HepG2 (cell line): ENCODE measurements at regions not wholly inside any gene's neighbourhood (a gene's known extent, or its start where the extent isn't known, plus 50 kb on each side); places are given as distances from the start of the nearest gene placed in this dataset.

Experiments used
- ATAC-seq: fragments of 200-7000 bp; cut with Tn5 transposase; 3 replicates; pipeline ENCODE4 v1.9.1; 2020; ENCODE audit warnings: mild to moderate bottlenecking, moderate library complexity
- BruUV-seq: library from RNA; stranded (reverse); fragments of 400-500 nt; replicated peaks from 2 replicates; lab custom pipeline; 2021; lab: Mats Ljungman, UMichigan
- CTCF ChIA-PET: fragments of 300-600 bp; formaldehyde crosslinking; extraction: SDS; loops from one replicate; lab custom pipeline; 2021; ENCODE audit warnings: low total read pairs, inconsistent platforms, low intra/inter-chr PET ratio; lab: Yijun Ruan, JAX
- POLR2A ChIA-PET: fragments of 350-600 bp; sonication (Branson Sonifier 250); formaldehyde crosslinking; loops from one replicate; lab custom pipeline; 2020; ENCODE audit warnings: antibody characterized with exemption, inconsistent platforms; lab: Yijun Ruan, JAX
- DNase-seq: peaks from one replicate; pipeline ENCODE4 v3.0.0-alpha.2; 2015; ENCODE audit warnings: low spot score
- FAIRE-seq: peaks from 3 replicates; lab custom pipeline; 2011; peaks lifted over from hg19 to GRCh38; lab: Jason Lieb, UNC
- H2AFZ ChIP-seq: one replicate; pipeline ENCODE4 v1.6.1; 2011; ENCODE audit warnings: low read length, inconsistent platforms
- H3K27ac ChIP-seq: fragments of 300-600 bp; 3 replicates; pipeline ENCODE4 v1.8.0; 2011; ENCODE audit warnings: mixed run types, mild to moderate bottlenecking, mixed read lengths, low read length, inconsistent platforms; ENCODE audit not compliant: insufficient read depth; ENCODE audit errors: extremely low read length
- H3K27me3 ChIP-seq, 2 experiments: fragments of 200-600 bp in 1 of 2; 2 replicates in 1 of 2; 3 replicates in 1 of 2; pipeline versions ENCODE4 v1.6.0 to v1.8.0; 2011; ENCODE audit warnings: low read length in 2 of 2, mild to moderate bottlenecking in 2 of 2, moderate library complexity in 2 of 2, inconsistent platforms in 1 of 2; ENCODE audit not compliant: insufficient read depth in 2 of 2, control insufficient read depth in 1 of 2
- H3K36me3 ChIP-seq, 2 experiments: fragments of 200-600 bp in 1 of 2; replicated peaks in 1 of 2; 2 replicates in 1 of 2; 3 replicates in 1 of 2; pipeline versions ENCODE4 v1.5.1 to v1.8.0; 2011; ENCODE audit warnings: low read length in 2 of 2, inconsistent platforms in 1 of 2; ENCODE audit not compliant: insufficient read depth in 2 of 2, control insufficient read depth in 1 of 2
- H3K4me1 ChIP-seq: 2 replicates; pipeline ENCODE4 v1.5.1; 2012; ENCODE audit warnings: low read length, inconsistent platforms; ENCODE audit not compliant: insufficient read depth
- H3K4me2 ChIP-seq: 2 replicates; pipeline ENCODE4 v1.6.0; 2011; ENCODE audit warnings: low read depth, low read length, inconsistent platforms
- H3K4me3 ChIP-seq, 3 experiments: fragments of 200-600 bp in 1 of 3; sonication (generic), shearing (Covaris generic) in 1 of 3; replicated peaks in 1 of 3; 2 replicates each; pipeline ENCODE4 v1.5.1; 2011 to 2016; ENCODE audit warnings: low read length in 3 of 3, inconsistent platforms in 2 of 3, low read depth in 2 of 3, mild to moderate bottlenecking in 2 of 3, control low read depth in 1 of 3, mixed read lengths in 1 of 3; ENCODE audit not compliant: insufficient read depth in 1 of 3
- H3K79me2 ChIP-seq: one replicate; pipeline ENCODE4 v1.6.1; 2011; ENCODE audit warnings: low read length, inconsistent platforms; ENCODE audit not compliant: insufficient read depth
- H3K9ac ChIP-seq: 2 replicates; pipeline ENCODE4 v1.6.0; 2011; ENCODE audit warnings: mild to moderate bottlenecking, low read depth, low read length, inconsistent platforms; ENCODE audit not compliant: insufficient read depth
- H3K9me3 ChIP-seq: 2 replicates; pipeline ENCODE4 v1.5.1; 2012; ENCODE audit warnings: mild to moderate bottlenecking, low read length
- H4K20me1 ChIP-seq: 2 replicates; pipeline ENCODE4 v1.6.0; 2011; ENCODE audit warnings: inconsistent platforms, mild to moderate bottlenecking, low read length, moderate library complexity; ENCODE audit not compliant: insufficient read depth
- HNRNPLL ChIP-seq: fragments of 200-400 bp; formaldehyde crosslinking; IDR thresholded peaks from 2 replicates; pipeline ENCODE4 v1.6.1; 2017; ENCODE audit warnings: mild to moderate bottlenecking, low read depth, low read length; ENCODE audit not compliant: poor library complexity, severe bottlenecking
- JARID2 ChIP-seq: sonication (generic); formaldehyde crosslinking; IDR thresholded peaks from 2 replicates; pipeline ENCODE4 v1.8.1; 2023; ENCODE audit warnings: missing genetic modification reagents, inconsistent platforms; ENCODE audit not compliant: insufficient replicate concordance
- NCOA5 ChIP-seq: sonication (generic); formaldehyde crosslinking; IDR thresholded peaks from 2 replicates; pipeline ENCODE4 v1.4.0; 2020; ENCODE audit warnings: missing genetic modification reagents
- NFYC ChIP-seq: IDR thresholded peaks from 2 replicates; pipeline ENCODE4 v1.6.1; 2016; ENCODE audit warnings: missing genetic modification reagents, missing compliant biosample characterization
- PHF21A ChIP-seq: sonication (generic); formaldehyde crosslinking; IDR thresholded peaks from 2 replicates; pipeline ENCODE4 v1.5.0; 2020; ENCODE audit warnings: mild to moderate bottlenecking, missing genetic modification reagents
- RARA ChIP-seq: IDR thresholded peaks from 2 replicates; pipeline ENCODE4 v1.6.1; 2016; ENCODE audit warnings: missing genetic modification reagents, missing compliant biosample characterization
- ZNF251 ChIP-seq: sonication (generic); formaldehyde crosslinking; IDR thresholded peaks from 2 replicates; pipeline ENCODE4 v1.9.0; 2021; ENCODE audit warnings: mild to moderate bottlenecking, missing genetic modification reagents
- ZNF569 ChIP-seq: sonication (generic); formaldehyde crosslinking; IDR thresholded peaks from 2 replicates; pipeline ENCODE4 v1.5.0; 2020; ENCODE audit warnings: mild to moderate bottlenecking, missing genetic modification reagents, moderate library complexity, borderline replicate concordance
- ZNF75D ChIP-seq: sonication (generic); formaldehyde crosslinking; IDR thresholded peaks from 2 replicates; pipeline ENCODE4 v1.8.1; 2023; ENCODE audit warnings: missing genetic modification reagents, mild to moderate bottlenecking, borderline replicate concordance
- ZNF766 ChIP-seq: sonication (generic); formaldehyde crosslinking; IDR thresholded peaks from 2 replicates; pipeline ENCODE4 v1.5.0; 2020; ENCODE audit warnings: missing genetic modification reagents, borderline replicate concordance
- ZSCAN12 ChIP-seq: sonication (generic); formaldehyde crosslinking; IDR thresholded peaks from 2 replicates; pipeline ENCODE4 v1.9.0; 2021; ENCODE audit warnings: mild to moderate bottlenecking, missing genetic modification reagents
- WGBS: methylation state at CpG from one replicate; pipeline ENCODE4 v1.1.6; 2017; ENCODE audit warnings: low lambda C conversion rate; 5-methylcytosine and 5-hydroxymethylcytosine counted together
- in situ Hi-C: cut with HindIII; loops from 2 replicates; pipeline ENCODE4 v1.10.0; 2017; ENCODE audit warnings: low pct_unique_long_range_greater_than_20kb; ENCODE audit not compliant: extremely low pct_ligation_motif_present
- intact Hi-C: fragments of 100-400 bp; cut with micrococcal nuclease; formaldehyde crosslinking; loops from one replicate; pipeline ENCODE4 v1.10.0; 2022; ENCODE audit not compliant: unreplicated experiment
- TF ChIP-seq, protein P1 (sequence below): sonication (generic); formaldehyde crosslinking; IDR thresholded peaks from 2 replicates; pipeline ENCODE4 v1.9.0; 2022; ENCODE audit warnings: missing genetic modification reagents, mild to moderate bottlenecking, borderline replicate concordance
- TF ChIP-seq, protein P2 (sequence below): sonication (generic); formaldehyde crosslinking; IDR thresholded peaks from 2 replicates; pipeline ENCODE4 v1.8.1; 2023; ENCODE audit warnings: mild to moderate bottlenecking, missing genetic modification reagents
- TF ChIP-seq, protein P3 (sequence below): sonication (generic); formaldehyde crosslinking; IDR thresholded peaks from 2 replicates; pipeline ENCODE4 v1.8.0; 2022; ENCODE audit warnings: mild to moderate bottlenecking, missing genetic modification reagents

DNA sequence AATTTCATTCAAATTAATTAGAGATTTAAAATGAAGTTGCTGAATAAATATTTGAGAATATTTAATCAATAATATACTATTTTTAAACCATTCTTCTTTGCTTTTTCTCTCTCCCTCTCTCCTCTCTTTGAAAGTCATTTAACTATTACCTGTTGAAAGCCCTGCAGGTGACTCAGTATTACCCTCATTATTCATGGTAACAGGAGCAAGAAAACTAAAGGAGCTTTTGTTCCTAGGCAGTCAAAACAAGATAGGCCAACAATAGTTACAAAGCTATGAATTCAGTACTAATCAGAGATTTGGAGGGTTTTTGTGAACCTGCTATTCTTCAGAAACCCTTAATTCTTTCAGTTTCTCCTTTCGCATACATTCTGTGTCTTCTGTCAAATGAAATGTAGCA is 721.3 kb upstream of the NCAM2 start:
- H3K9me3 ChIP-seq, result peaks cover 84% of the 10 kb centered on the region
- no peak overlapping the region for H3K4me2 ChIP-seq
- 97% methylated on average over 1 of the region's 1 CpG for WGBS
- no peaks in the 10 kb centered on the region for H4K20me1 ChIP-seq
- no peak overlapping the region for H3K9ac ChIP-seq
- DNase-seq, result no peak
- in situ Hi-C loops, result no loop called here
- no peak overlapping the region for H2AFZ ChIP-seq
- BruUV-seq, result no TSS peak
- H3K79me2 ChIP-seq, result no peaks in the 10 kb centered on the region
- H3K36me3 ChIP-seq, result no peaks in the 10 kb centered on the region
- no peaks in the 10 kb centered on the region for H3K27me3 ChIP-seq
- H3K27ac ChIP-seq, result no peak overlapping the region
- FAIRE-seq, result no peak
- TF ChIP-seq RARA (CRISPR knock-in tag), result no peak
- TF ChIP-seq, protein P1, sequence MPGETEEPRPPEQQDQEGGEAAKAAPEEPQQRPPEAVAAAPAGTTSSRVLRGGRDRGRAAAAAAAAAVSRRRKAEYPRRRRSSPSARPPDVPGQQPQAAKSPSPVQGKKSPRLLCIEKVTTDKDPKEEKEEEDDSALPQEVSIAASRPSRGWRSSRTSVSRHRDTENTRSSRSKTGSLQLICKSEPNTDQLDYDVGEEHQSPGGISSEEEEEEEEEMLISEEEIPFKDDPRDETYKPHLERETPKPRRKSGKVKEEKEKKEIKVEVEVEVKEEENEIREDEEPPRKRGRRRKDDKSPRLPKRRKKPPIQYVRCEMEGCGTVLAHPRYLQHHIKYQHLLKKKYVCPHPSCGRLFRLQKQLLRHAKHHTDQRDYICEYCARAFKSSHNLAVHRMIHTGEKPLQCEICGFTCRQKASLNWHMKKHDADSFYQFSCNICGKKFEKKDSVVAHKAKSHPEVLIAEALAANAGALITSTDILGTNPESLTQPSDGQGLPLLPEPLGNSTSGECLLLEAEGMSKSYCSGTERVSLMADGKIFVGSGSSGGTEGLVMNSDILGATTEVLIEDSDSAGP (CRISPR knock-in tag), result no peak
- no peak for TF ChIP-seq JARID2 (CRISPR knock-in tag)
- no peak for TF ChIP-seq NFYC (CRISPR knock-in tag)
- TF ChIP-seq PHF21A, result no peak
- TF ChIP-seq ZSCAN12, result no peak
- no peak for TF ChIP-seq HNRNPLL
- TF ChIP-seq, protein P2, sequence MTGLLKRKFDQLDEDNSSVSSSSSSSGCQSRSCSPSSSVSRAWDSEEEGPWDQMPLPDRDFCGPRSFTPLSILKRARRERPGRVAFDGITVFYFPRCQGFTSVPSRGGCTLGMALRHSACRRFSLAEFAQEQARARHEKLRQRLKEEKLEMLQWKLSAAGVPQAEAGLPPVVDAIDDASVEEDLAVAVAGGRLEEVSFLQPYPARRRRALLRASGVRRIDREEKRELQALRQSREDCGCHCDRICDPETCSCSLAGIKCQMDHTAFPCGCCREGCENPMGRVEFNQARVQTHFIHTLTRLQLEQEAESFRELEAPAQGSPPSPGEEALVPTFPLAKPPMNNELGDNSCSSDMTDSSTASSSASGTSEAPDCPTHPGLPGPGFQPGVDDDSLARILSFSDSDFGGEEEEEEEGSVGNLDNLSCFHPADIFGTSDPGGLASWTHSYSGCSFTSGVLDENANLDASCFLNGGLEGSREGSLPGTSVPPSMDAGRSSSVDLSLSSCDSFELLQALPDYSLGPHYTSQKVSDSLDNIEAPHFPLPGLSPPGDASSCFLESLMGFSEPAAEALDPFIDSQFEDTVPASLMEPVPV (CRISPR knock-in tag), result no peak
- TF ChIP-seq ZNF569 (CRISPR knock-in tag), result no peak
- no peak for TF ChIP-seq ZNF251 (CRISPR knock-in tag)
- TF ChIP-seq ZNF75D (CRISPR knock-in tag), result no peak
- TF ChIP-seq, protein P3, sequence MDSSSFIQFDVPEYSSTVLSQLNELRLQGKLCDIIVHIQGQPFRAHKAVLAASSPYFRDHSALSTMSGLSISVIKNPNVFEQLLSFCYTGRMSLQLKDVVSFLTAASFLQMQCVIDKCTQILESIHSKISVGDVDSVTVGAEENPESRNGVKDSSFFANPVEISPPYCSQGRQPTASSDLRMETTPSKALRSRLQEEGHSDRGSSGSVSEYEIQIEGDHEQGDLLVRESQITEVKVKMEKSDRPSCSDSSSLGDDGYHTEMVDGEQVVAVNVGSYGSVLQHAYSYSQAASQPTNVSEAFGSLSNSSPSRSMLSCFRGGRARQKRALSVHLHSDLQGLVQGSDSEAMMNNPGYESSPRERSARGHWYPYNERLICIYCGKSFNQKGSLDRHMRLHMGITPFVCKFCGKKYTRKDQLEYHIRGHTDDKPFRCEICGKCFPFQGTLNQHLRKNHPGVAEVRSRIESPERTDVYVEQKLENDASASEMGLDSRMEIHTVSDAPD (CRISPR knock-in tag), result no peak
- TF ChIP-seq ZNF766 (CRISPR knock-in tag), result no peak
- no peak for TF ChIP-seq NCOA5 (CRISPR knock-in tag)
- TF ChIP-seq, all 625 proteins: peak for 0
- ATAC-seq, result no peak
- POLR2A ChIA-PET, result no interaction called here
- intact Hi-C loops, result no loop called here
- Histone ChIP-seq H3K4me3 (no peak overlapping the region), H3K4me1 (no peaks in the 10 kb centered on the region)
- CTCF ChIA-PET, result no interaction called here
